Muscle of leg (tissue), 3 donors: ENCODE measurements at regions not wholly inside any gene's neighbourhood (a gene's known extent, or its start where the extent isn't known, plus 50 kb on each side); places are given as distances from the start of the nearest gene placed in this dataset.

Experiments used
- DNase-seq: peaks from one replicate; pipeline ENCODE4 v3.0.0; 2013
- H3K27ac ChIP-seq: one replicate; pipeline ENCODE4 v1.5.1; 2013; ENCODE audit warnings: mild to moderate bottlenecking, low read length, control low read depth
- H3K27me3 ChIP-seq: one replicate; pipeline ENCODE4 v1.6.1; 2013; ENCODE audit warnings: low read length; ENCODE audit not compliant: control insufficient read depth, insufficient read depth
- H3K36me3 ChIP-seq: one replicate; pipeline ENCODE4 v1.6.1; 2013; ENCODE audit warnings: low read length; ENCODE audit not compliant: control insufficient read depth, insufficient read depth
- H3K4me1 ChIP-seq: one replicate; pipeline ENCODE4 v1.6.1; 2013; ENCODE audit warnings: low read length; ENCODE audit not compliant: control insufficient read depth, insufficient read depth
- H3K4me3 ChIP-seq: one replicate; pipeline ENCODE4 v1.5.1; 2013; ENCODE audit warnings: low read length, control low read depth
- H3K9me3 ChIP-seq: replicated peaks from 2 replicates; pipeline ENCODE4 v1.6.1; 2013; ENCODE audit warnings: low read depth, low read length; ENCODE audit not compliant: control insufficient read depth
- WGBS: methylation state at CpG from one replicate; pipeline ENCODE4 v1.1.5; 2013; ENCODE audit warnings: missing lambda C conversion rate; ENCODE audit not compliant: insufficient coverage; 5-methylcytosine and 5-hydroxymethylcytosine counted together

GRCh38 chr5:138626333-138626944, 51.2 kb upstream of the HSPA9 start:
- Histone ChIP-seq H3K27ac (no peak overlapping the region), H3K4me1 (peaks cover 3% of the 10 kb centered on the region), H3K9me3 (no peaks in the 10 kb centered on the region), H3K27me3 (no peaks in the 10 kb centered on the region), H3K4me3 (no peak overlapping the region), H3K36me3 (no peaks in the 10 kb centered on the region)
- peak; percentile 30 for DNase-seq
- WGBS, result 47% methylated on average over 4 of the region's 5 CpGs

- Histone ChIP-seq H3K4me1 (peaks cover 3% of the 10 kb centered on the region), H3K4me3 (no peak overlapping the region), H3K27me3 (no peaks in the 10 kb centered on the region), H3K36me3 (no peaks in the 10 kb centered on the region), H3K27ac (no peak overlapping the region), H3K9me3 (no peaks in the 10 kb centered on the region)
- WGBS, result no CpG with 5 or more reads among the region's 6 CpGs
- DNase-seq, result no peak
Observed at GRCh38 chr5:138625134-138625533, 49.9 kb upstream of the HSPA9 start.
